Endodermal cell (in vitro differentiated cells): ENCODE measurements at regions not wholly inside any gene's neighbourhood (a gene's known extent, or its start where the extent isn't known, plus 50 kb on each side); places are given as distances from the start of the nearest gene placed in this dataset.

Experiments
- DNase-seq: peaks from one replicate; pipeline ENCODE4 v3.0.0-alpha.2; 2017
- H3K27ac ChIP-seq: 2 replicates; pipeline ENCODE4 v1.5.1; 2013; ENCODE audit warnings: mild to moderate bottlenecking, low read depth, low read length, moderate library complexity
- H3K27me3 ChIP-seq: 2 replicates; pipeline ENCODE4 v1.6.1; 2013; ENCODE audit warnings: mild to moderate bottlenecking, low read length, moderate library complexity; ENCODE audit not compliant: insufficient read depth, control insufficient read depth, poor library complexity, severe bottlenecking
- H3K36me3 ChIP-seq: 2 replicates; pipeline ENCODE4 v1.7.0; 2013; ENCODE audit warnings: mild to moderate bottlenecking, low read length, moderate library complexity; ENCODE audit not compliant: control insufficient read depth, insufficient read depth
- H3K4me1 ChIP-seq: one replicate; pipeline ENCODE4 v1.7.0; 2013; ENCODE audit warnings: low read length; ENCODE audit not compliant: control insufficient read depth, insufficient read depth
- H3K4me3 ChIP-seq: 2 replicates; pipeline ENCODE4 v1.5.1; 2013; ENCODE audit warnings: mild to moderate bottlenecking, low read length, moderate library complexity
- H3K9ac ChIP-seq: 2 replicates; pipeline ENCODE4 v1.6.1; 2013; ENCODE audit warnings: mild to moderate bottlenecking, low read length, moderate library complexity; ENCODE audit not compliant: poor library complexity, severe bottlenecking; ENCODE audit errors: extremely low read depth
- H3K9me3 ChIP-seq: 2 replicates; pipeline ENCODE4 v1.6.1; 2013; ENCODE audit warnings: mild to moderate bottlenecking, low read length, moderate library complexity; ENCODE audit not compliant: control insufficient read depth
- H3K27ac Mint-ChIP-seq: 2 replicates; pipeline ENCODE4 v1.8.0; 2020; ENCODE audit warnings: mixed read lengths
- H3K27me3 Mint-ChIP-seq: 2 replicates; pipeline ENCODE4 v1.8.0; 2021; ENCODE audit warnings: mild to moderate bottlenecking, mixed read lengths; ENCODE audit not compliant: insufficient read depth
- H3K36me3 Mint-ChIP-seq: 2 replicates; pipeline ENCODE4 v1.8.0; 2020; ENCODE audit warnings: low read depth, mixed read lengths
- H3K4me1 Mint-ChIP-seq: 2 replicates; pipeline ENCODE4 v1.8.0; 2020; ENCODE audit warnings: mixed read lengths
- H3K4me3 Mint-ChIP-seq: 2 replicates; pipeline ENCODE4 v1.8.0; 2020; ENCODE audit warnings: mild to moderate bottlenecking, moderate library complexity, mixed read lengths
- H3K9me3 Mint-ChIP-seq: 2 replicates; pipeline ENCODE4 v1.8.0; 2020; ENCODE audit warnings: mild to moderate bottlenecking, mixed read lengths
- WGBS, 2 experiments: methylation state at CpG; one replicate each; pipeline versions ENCODE4 v1.1.5 to v1.1.7; 2013; ENCODE audit warnings: missing lambda C conversion rate in 2 of 2, mixed read lengths in 1 of 2; ENCODE audit not compliant: insufficient coverage in 1 of 2, insufficient read length in 1 of 2; 5-methylcytosine and 5-hydroxymethylcytosine counted together
- TF ChIP-seq, protein P1 (sequence below): fragments of 200-600 bp; sonication (generic); conservative IDR thresholded peaks from 2 replicates; pipeline ENCODE4 v1.5.0; 2021; ENCODE audit warnings: antibody characterized with exemption, mild to moderate bottlenecking

DNA sequence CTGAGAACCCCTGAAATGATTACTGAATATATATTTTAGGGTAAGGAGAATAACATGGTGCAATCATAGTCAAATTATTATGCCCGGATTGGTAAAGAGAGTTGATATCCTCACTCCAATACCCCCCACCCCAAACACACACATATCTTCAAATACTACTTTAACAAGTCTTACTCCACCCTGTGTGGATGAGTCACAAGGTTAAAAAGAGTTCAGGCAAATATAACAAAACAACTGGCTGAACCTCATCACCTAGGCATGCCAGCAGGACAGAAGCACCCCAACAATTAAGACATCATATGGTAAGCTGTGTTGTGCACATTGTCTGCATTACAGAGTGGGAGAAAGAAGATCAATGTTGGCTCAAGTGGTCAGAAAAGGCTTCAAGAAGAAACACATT lies 857.4 kb downstream of the TDRD15 start:
- H3K27me3 Mint-ChIP-seq: no peaks in the 10 kb centered on the region
- Histone ChIP-seq H3K9ac (no peak overlapping the region), H3K27me3 (no peaks in the 10 kb centered on the region), H3K4me3 (no peak overlapping the region), H3K9me3 (peaks cover 30% of the 10 kb centered on the region), H3K4me1 (no peaks in the 10 kb centered on the region), H3K27ac (no peak overlapping the region), H3K36me3 (no peaks in the 10 kb centered on the region)
- DNase-seq: no peak
- no peaks in the 10 kb centered on the region for H3K4me1 Mint-ChIP-seq
- peaks cover 33% of the 10 kb centered on the region for H3K9me3 Mint-ChIP-seq
- H3K36me3 Mint-ChIP-seq: peaks cover 4% of the 10 kb centered on the region
- no peak overlapping the region for H3K27ac Mint-ChIP-seq
- TF ChIP-seq, protein P1, sequence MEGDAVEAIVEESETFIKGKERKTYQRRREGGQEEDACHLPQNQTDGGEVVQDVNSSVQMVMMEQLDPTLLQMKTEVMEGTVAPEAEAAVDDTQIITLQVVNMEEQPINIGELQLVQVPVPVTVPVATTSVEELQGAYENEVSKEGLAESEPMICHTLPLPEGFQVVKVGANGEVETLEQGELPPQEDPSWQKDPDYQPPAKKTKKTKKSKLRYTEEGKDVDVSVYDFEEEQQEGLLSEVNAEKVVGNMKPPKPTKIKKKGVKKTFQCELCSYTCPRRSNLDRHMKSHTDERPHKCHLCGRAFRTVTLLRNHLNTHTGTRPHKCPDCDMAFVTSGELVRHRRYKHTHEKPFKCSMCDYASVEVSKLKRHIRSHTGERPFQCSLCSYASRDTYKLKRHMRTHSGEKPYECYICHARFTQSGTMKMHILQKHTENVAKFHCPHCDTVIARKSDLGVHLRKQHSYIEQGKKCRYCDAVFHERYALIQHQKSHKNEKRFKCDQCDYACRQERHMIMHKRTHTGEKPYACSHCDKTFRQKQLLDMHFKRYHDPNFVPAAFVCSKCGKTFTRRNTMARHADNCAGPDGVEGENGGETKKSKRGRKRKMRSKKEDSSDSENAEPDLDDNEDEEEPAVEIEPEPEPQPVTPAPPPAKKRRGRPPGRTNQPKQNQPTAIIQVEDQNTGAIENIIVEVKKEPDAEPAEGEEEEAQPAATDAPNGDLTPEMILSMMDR: no peak
- 100% methylated on average over 1 of the region's 1 CpG; no CpG with 5 or more reads in 1 of the 2 experiments for WGBS, 2 experiments
- H3K4me3 Mint-ChIP-seq: no peak overlapping the region

DNA sequence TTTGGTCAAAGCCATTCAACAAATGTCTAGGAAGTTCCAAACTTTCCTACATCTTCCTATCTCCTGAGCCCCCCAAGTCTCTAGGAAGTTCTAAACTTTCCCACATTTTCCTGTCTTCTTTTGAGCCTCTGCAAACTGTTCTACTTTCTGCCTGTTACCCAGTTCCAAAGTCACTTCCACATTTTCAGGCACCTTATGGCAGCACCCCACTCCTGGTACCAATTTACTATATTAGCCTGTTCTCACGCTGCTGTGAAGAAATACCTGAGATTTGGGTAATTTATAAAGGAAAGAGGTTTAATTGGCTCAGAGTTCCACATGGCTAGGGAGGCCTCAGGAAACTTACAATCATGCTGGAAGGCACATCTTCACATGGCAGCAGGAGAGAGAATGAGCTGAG lies 869.2 kb downstream of the TDRD15 start:
- TF ChIP-seq, protein P1: no peak
- no peak overlapping the region for H3K9ac ChIP-seq
- H3K4me1 ChIP-seq: no peaks in the 10 kb centered on the region
- H3K27me3 ChIP-seq: no peaks in the 10 kb centered on the region
- DNase-seq: no peak
- H3K9me3 ChIP-seq: peaks cover 37% of the 10 kb centered on the region
- Mint-ChIP-seq H3K4me3 (no peak overlapping the region), H3K9me3 (peaks cover 48% of the 10 kb centered on the region), H3K36me3 (peaks cover 12% of the 10 kb centered on the region), H3K27ac (no peak overlapping the region), H3K4me1 (no peaks in the 10 kb centered on the region), H3K27me3 (no peaks in the 10 kb centered on the region)
- H3K4me3 ChIP-seq: peak overlapping the region; percentile 70
- no peak overlapping the region for H3K27ac ChIP-seq
- 92% methylated on average over 1 of the region's 1 CpG; no CpG with 5 or more reads in 1 of the 2 experiments for WGBS, 2 experiments
- H3K36me3 ChIP-seq: no peaks in the 10 kb centered on the region

DNA sequence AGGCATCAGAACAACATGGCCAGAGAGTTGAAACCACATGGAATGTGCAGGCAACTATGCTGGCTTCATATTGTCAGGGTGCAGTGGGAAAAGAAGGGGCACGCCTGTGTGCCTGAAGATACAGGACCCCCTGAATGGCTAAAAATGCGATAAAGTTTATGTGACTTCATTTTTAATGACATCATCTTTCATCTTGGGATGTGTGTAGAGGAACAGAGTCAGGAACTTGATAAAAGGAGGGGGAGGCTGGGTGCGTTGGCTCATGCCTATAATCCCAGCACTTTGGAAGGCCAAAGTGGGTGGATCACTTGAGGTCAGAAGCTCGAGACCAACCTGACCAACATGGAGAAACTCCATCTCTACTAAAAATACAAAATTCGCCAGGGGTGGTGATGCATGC lies 872.6 kb downstream of the TDRD15 start:
- Histone ChIP-seq H3K27me3 (no peaks in the 10 kb centered on the region), H3K9ac (no peak overlapping the region), H3K4me1 (no peaks in the 10 kb centered on the region), H3K27ac (no peak overlapping the region), H3K36me3 (no peaks in the 10 kb centered on the region), H3K9me3 (peaks cover 22% of the 10 kb centered on the region), H3K4me3 (no peak overlapping the region)
- Mint-ChIP-seq H3K27me3 (no peaks in the 10 kb centered on the region), H3K9me3 (peaks cover 27% of the 10 kb centered on the region), H3K4me1 (no peaks in the 10 kb centered on the region), H3K36me3 (peaks cover 6% of the 10 kb centered on the region), H3K4me3 (no peak overlapping the region), H3K27ac (no peak overlapping the region)
- 93 to 96% methylated on average over 4 to 5 of the region's 5 CpGs for WGBS, 2 experiments
- TF ChIP-seq, protein P1: no peak
- DNase-seq: no peak
